OCI-LY7 (cell line): ENCODE measurements at regions not wholly inside any gene's neighbourhood (a gene's known extent, or its start where the extent isn't known, plus 50 kb on each side); places are given as distances from the start of the nearest gene placed in this dataset.

Source experiments
- BruUV-seq: library from RNA; stranded (reverse); fragments of 400-500 nt; replicated peaks from 2 replicates; lab custom pipeline; 2021; lab: Mats Ljungman, UMichigan
- CTCF ChIA-PET: fragments of 300-600 bp; sonication (Branson Sonifier 250); formaldehyde crosslinking; loops from one replicate; lab custom pipeline; 2022; ENCODE audit warnings: antibody characterized with exemption; ENCODE audit not compliant: unreplicated experiment; lab: Charles Lee
- POLR2A ChIA-PET: fragments of 300-600 bp; sonication (Branson Sonifier 250); formaldehyde crosslinking; loops from one replicate; lab custom pipeline; 2022; ENCODE audit warnings: antibody characterized with exemption; lab: Charles Lee
- DNase-seq: peaks from one replicate; pipeline ENCODE4 v3.0.0-alpha.2; 2015; ENCODE audit warnings: low spot score
- H2AFZ ChIP-seq: fragments of 200-600 bp; sonication (generic), shearing (Covaris generic); 2 replicates; pipeline ENCODE4 v1.6.1; 2014; ENCODE audit warnings: mild to moderate bottlenecking, antibody characterized with exemption, low read length, moderate library complexity
- H3K27ac ChIP-seq: fragments of 200-600 bp; sonication (generic); 2 replicates; pipeline ENCODE4 v1.5.1; 2014; ENCODE audit warnings: mixed run types, low read depth, mild to moderate bottlenecking, moderate library complexity, low read length, inconsistent platforms; ENCODE audit not compliant: poor library complexity, severe bottlenecking
- H3K36me3 ChIP-seq: fragments of 200-600 bp; sonication (generic); 2 replicates; pipeline ENCODE4 v1.6.1; 2014; ENCODE audit warnings: mild to moderate bottlenecking, antibody characterized with exemption, low read length, moderate library complexity, mixed read lengths; ENCODE audit not compliant: insufficient read depth
- H3K4me1 ChIP-seq: fragments of 200-600 bp; sonication (generic); 2 replicates; pipeline ENCODE4 v1.5.1; 2014; ENCODE audit warnings: mild to moderate bottlenecking, low read length; ENCODE audit not compliant: insufficient read depth, poor library complexity, severe bottlenecking
- H3K4me2 ChIP-seq: fragments of 200-600 bp; sonication (generic); 2 replicates; pipeline ENCODE4 v1.6.1; 2014; ENCODE audit warnings: mild to moderate bottlenecking, low read length
- H3K4me3 ChIP-seq: fragments of 200-600 bp; sonication (generic); 2 replicates; pipeline ENCODE4 v1.5.1; 2014; ENCODE audit warnings: mild to moderate bottlenecking, low read depth, low read length; ENCODE audit not compliant: poor library complexity, severe bottlenecking
- H3K79me2 ChIP-seq: fragments of 200-600 bp; sonication (generic); 2 replicates; pipeline ENCODE4 v1.6.1; 2016; ENCODE audit warnings: low read depth, mild to moderate bottlenecking, low read length, moderate library complexity, mixed read lengths; ENCODE audit not compliant: insufficient read depth
- H3K9me2 ChIP-seq: fragments of 200-600 bp; sonication (generic); 2 replicates; pipeline ENCODE4 v1.6.1; 2016; ENCODE audit warnings: mild to moderate bottlenecking, low read length, mixed read lengths; ENCODE audit not compliant: insufficient read depth
- H3K9me3 ChIP-seq: fragments of 200-600 bp; sonication (generic); 2 replicates; pipeline ENCODE4 v1.6.1; 2014; ENCODE audit warnings: mild to moderate bottlenecking, mixed run types, low read length, mixed read lengths
- H4K20me1 ChIP-seq: fragments of 200-600 bp; sonication (generic); 2 replicates; pipeline ENCODE4 v1.6.1; 2014; ENCODE audit warnings: mild to moderate bottlenecking, antibody characterized with exemption, low read length, moderate library complexity, mixed read lengths; ENCODE audit not compliant: insufficient read depth
- CTCF ChIP-seq: fragments of 200-600 bp; sonication (generic); conservative IDR thresholded peaks from 2 replicates; pipeline ENCODE4 v1.5.1; 2014; ENCODE audit warnings: mild to moderate bottlenecking, antibody characterized with exemption, low read length, moderate library complexity, mixed read lengths
- EZH2phosphoT487 ChIP-seq: fragments of 200-600 bp; sonication (generic); IDR thresholded peaks from 2 replicates; pipeline ENCODE4 v1.6.1; 2018; ENCODE audit warnings: low read depth, borderline replicate concordance, mild to moderate bottlenecking, mixed run types, antibody characterized with exemption, low read length, moderate library complexity, mixed read lengths
- intact Hi-C: fragments of 100-400 bp; cut with micrococcal nuclease; formaldehyde crosslinking; loops from one replicate; pipeline ENCODE4 v1.10.0; 2022; ENCODE audit not compliant: unreplicated experiment

GRCh38 chr14:104247336-104248202 is 109.2 kb downstream of the KIF26A start:
- CTCF ChIA-PET: no interaction called here

DNA sequence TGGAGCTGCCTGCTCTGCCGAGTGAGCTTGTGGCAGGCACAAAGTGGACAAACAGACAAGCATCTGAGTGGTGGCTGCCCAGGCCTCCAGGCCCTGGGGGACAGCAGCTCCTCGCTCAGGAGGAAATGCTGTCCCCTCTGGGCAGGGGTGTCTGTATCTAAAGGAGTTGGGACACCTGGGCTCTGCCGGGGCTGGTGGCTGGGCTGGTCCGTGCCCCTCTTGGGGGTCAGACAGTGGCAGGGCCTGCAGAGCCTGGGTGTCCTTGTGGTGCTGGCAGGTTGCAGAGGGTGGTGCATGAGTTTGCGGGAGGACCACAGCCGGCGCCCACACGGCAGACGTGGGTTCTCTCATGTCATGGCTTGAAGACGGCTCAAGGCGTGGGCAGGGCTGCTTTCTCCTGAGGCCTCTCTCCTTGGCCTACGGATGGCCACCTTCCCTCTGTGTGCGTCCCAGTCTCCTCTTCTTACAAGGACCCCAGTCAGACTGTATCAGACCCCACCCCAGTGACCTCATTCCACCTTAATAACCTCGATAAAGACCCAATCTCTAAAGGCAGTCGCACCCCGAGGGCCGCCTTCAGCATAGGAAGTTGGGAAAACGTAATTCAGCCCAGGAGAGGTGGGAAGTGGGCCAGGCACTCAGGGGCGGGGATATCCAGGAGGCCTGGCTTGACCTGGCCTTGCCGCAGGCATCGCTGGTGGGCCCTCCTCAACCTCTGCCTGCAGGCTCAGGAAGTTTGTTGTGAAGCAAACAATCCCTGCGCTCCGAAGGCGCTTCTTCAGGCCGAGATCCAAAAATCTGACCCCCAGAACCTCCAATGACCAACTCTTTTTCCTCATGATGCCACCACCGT is 110.0 kb downstream of the KIF26A start:
- Histone ChIP-seq H4K20me1 (no peaks in the 10 kb centered on the region), H3K4me1 (no peaks in the 10 kb centered on the region), H2AFZ (no peak overlapping the region), H3K27ac (no peak overlapping the region), H3K4me2 (no peak overlapping the region), H3K4me3 (no peak overlapping the region), H3K9me2 (no peaks in the 10 kb centered on the region), H3K36me3 (no peaks in the 10 kb centered on the region), H3K9me3 (no peaks in the 10 kb centered on the region), H3K79me2 (no peaks in the 10 kb centered on the region)
- no TSS peak for BruUV-seq
- TF ChIP-seq EZH2phosphoT487 (no peak), CTCF (no peak)
- POLR2A ChIA-PET: no interaction called here
- intact Hi-C loops: no loop called here
- DNase-seq: no peak
- CTCF ChIA-PET: no interaction called here

More at GRCh38 chr14:104247336-104248202, 109.2 kb downstream of the KIF26A start:
- TF ChIP-seq CTCF (no peak), EZH2phosphoT487 (no peak)
- Histone ChIP-seq H3K4me2 (no peak overlapping the region), H3K79me2 (no peaks in the 10 kb centered on the region), H2AFZ (no peak overlapping the region), H4K20me1 (no peaks in the 10 kb centered on the region), H3K4me3 (no peak overlapping the region), H3K27ac (no peak overlapping the region), H3K9me3 (no peaks in the 10 kb centered on the region), H3K4me1 (peaks cover 4% of the 10 kb centered on the region), H3K36me3 (no peaks in the 10 kb centered on the region), H3K9me2 (no peaks in the 10 kb centered on the region)
- DNase-seq: no peak
- no TSS peak for BruUV-seq
- POLR2A ChIA-PET: no interaction called here
- intact Hi-C loops: no loop called here
